OCI-LY7 (cell line): ENCODE measurements at regions not wholly inside any gene's neighbourhood (a gene's known extent, or its start where the extent isn't known, plus 50 kb on each side); places are given as distances from the start of the nearest gene placed in this dataset.

Experiments used
- BruUV-seq: library from RNA; stranded (reverse); fragments of 400-500 nt; replicated peaks from 2 replicates; lab custom pipeline; 2021; lab: Mats Ljungman, UMichigan
- CTCF ChIA-PET: fragments of 300-600 bp; sonication (Branson Sonifier 250); formaldehyde crosslinking; loops from one replicate; lab custom pipeline; 2022; ENCODE audit warnings: antibody characterized with exemption; ENCODE audit not compliant: unreplicated experiment; lab: Charles Lee
- POLR2A ChIA-PET: fragments of 300-600 bp; sonication (Branson Sonifier 250); formaldehyde crosslinking; loops from one replicate; lab custom pipeline; 2022; ENCODE audit warnings: antibody characterized with exemption; lab: Charles Lee
- DNase-seq: peaks from one replicate; pipeline ENCODE4 v3.0.0-alpha.2; 2015; ENCODE audit warnings: low spot score
- H2AFZ ChIP-seq: fragments of 200-600 bp; sonication (generic), shearing (Covaris generic); 2 replicates; pipeline ENCODE4 v1.6.1; 2014; ENCODE audit warnings: mild to moderate bottlenecking, antibody characterized with exemption, low read length, moderate library complexity
- H3K27ac ChIP-seq: fragments of 200-600 bp; sonication (generic); 2 replicates; pipeline ENCODE4 v1.5.1; 2014; ENCODE audit warnings: mixed run types, low read depth, mild to moderate bottlenecking, moderate library complexity, low read length, inconsistent platforms; ENCODE audit not compliant: poor library complexity, severe bottlenecking
- H3K36me3 ChIP-seq: fragments of 200-600 bp; sonication (generic); 2 replicates; pipeline ENCODE4 v1.6.1; 2014; ENCODE audit warnings: mild to moderate bottlenecking, antibody characterized with exemption, low read length, moderate library complexity, mixed read lengths; ENCODE audit not compliant: insufficient read depth
- H3K4me1 ChIP-seq: fragments of 200-600 bp; sonication (generic); 2 replicates; pipeline ENCODE4 v1.5.1; 2014; ENCODE audit warnings: mild to moderate bottlenecking, low read length; ENCODE audit not compliant: insufficient read depth, poor library complexity, severe bottlenecking
- H3K4me2 ChIP-seq: fragments of 200-600 bp; sonication (generic); 2 replicates; pipeline ENCODE4 v1.6.1; 2014; ENCODE audit warnings: mild to moderate bottlenecking, low read length
- H3K4me3 ChIP-seq: fragments of 200-600 bp; sonication (generic); 2 replicates; pipeline ENCODE4 v1.5.1; 2014; ENCODE audit warnings: mild to moderate bottlenecking, low read depth, low read length; ENCODE audit not compliant: poor library complexity, severe bottlenecking
- H3K79me2 ChIP-seq: fragments of 200-600 bp; sonication (generic); 2 replicates; pipeline ENCODE4 v1.6.1; 2016; ENCODE audit warnings: low read depth, mild to moderate bottlenecking, low read length, moderate library complexity, mixed read lengths; ENCODE audit not compliant: insufficient read depth
- H3K9me2 ChIP-seq: fragments of 200-600 bp; sonication (generic); 2 replicates; pipeline ENCODE4 v1.6.1; 2016; ENCODE audit warnings: mild to moderate bottlenecking, low read length, mixed read lengths; ENCODE audit not compliant: insufficient read depth
- H3K9me3 ChIP-seq: fragments of 200-600 bp; sonication (generic); 2 replicates; pipeline ENCODE4 v1.6.1; 2014; ENCODE audit warnings: mild to moderate bottlenecking, mixed run types, low read length, mixed read lengths
- H4K20me1 ChIP-seq: fragments of 200-600 bp; sonication (generic); 2 replicates; pipeline ENCODE4 v1.6.1; 2014; ENCODE audit warnings: mild to moderate bottlenecking, antibody characterized with exemption, low read length, moderate library complexity, mixed read lengths; ENCODE audit not compliant: insufficient read depth
- CTCF ChIP-seq: fragments of 200-600 bp; sonication (generic); conservative IDR thresholded peaks from 2 replicates; pipeline ENCODE4 v1.5.1; 2014; ENCODE audit warnings: mild to moderate bottlenecking, antibody characterized with exemption, low read length, moderate library complexity, mixed read lengths
- EZH2phosphoT487 ChIP-seq: fragments of 200-600 bp; sonication (generic); IDR thresholded peaks from 2 replicates; pipeline ENCODE4 v1.6.1; 2018; ENCODE audit warnings: low read depth, borderline replicate concordance, mild to moderate bottlenecking, mixed run types, antibody characterized with exemption, low read length, moderate library complexity, mixed read lengths
- intact Hi-C: fragments of 100-400 bp; cut with micrococcal nuclease; formaldehyde crosslinking; loops from one replicate; pipeline ENCODE4 v1.10.0; 2022; ENCODE audit not compliant: unreplicated experiment

- Histone ChIP-seq H3K36me3 (no peaks in the 10 kb centered on the region), H3K27ac (no peak overlapping the region), H3K4me2 (no peak overlapping the region), H3K79me2 (no peaks in the 10 kb centered on the region), H4K20me1 (no peaks in the 10 kb centered on the region), H3K9me3 (no peaks in the 10 kb centered on the region), H3K9me2 (no peaks in the 10 kb centered on the region; the same call in 1 of the 2 replicates), H3K4me1 (no peaks in the 10 kb centered on the region), H3K4me3 (no peak overlapping the region), H2AFZ (no peak overlapping the region)
- ChIA-PET CTCF (no interaction called here), POLR2A (no interaction called here)
- BruUV-seq = no TSS peak
- intact Hi-C loops = no loop called here
- DNase-seq = no peak
- no peak for TF ChIP-seq EZH2phosphoT487
- no peak for TF ChIP-seq CTCF
Observed at GRCh38 chr2:220847589-220847988, 724.5 kb downstream of the EPHA4 start.

GRCh38 chr2:220849433-220849832, 722.7 kb downstream of the EPHA4 start:
- no TSS peak for BruUV-seq
- CTCF ChIA-PET = no interaction called here

More at GRCh38 chr2:220849433-220849832, 722.7 kb downstream of the EPHA4 start:
- Histone ChIP-seq H3K9me2 (no peaks in the 10 kb centered on the region; the same call in 1 of the 2 replicates), H2AFZ (no peak overlapping the region), H3K4me1 (no peaks in the 10 kb centered on the region), H3K79me2 (no peaks in the 10 kb centered on the region), H3K4me2 (no peak overlapping the region), H3K9me3 (no peaks in the 10 kb centered on the region), H3K27ac (no peak overlapping the region), H3K4me3 (no peak overlapping the region), H3K36me3 (no peaks in the 10 kb centered on the region), H4K20me1 (no peaks in the 10 kb centered on the region)
- DNase-seq = no peak
- intact Hi-C loops = no loop called here
- POLR2A ChIA-PET = interaction anchor here (0.6 kb wide), 1 partner anchor 154 kb away, joined by 3 read pairs; no protein-coding TSS in a partner anchor
- no peak for TF ChIP-seq EZH2phosphoT487
- no peak for TF ChIP-seq CTCF
